Vagina (tissue), 2 donors: ENCODE measurements at regions not wholly inside any gene's neighbourhood (a gene's known extent, or its start where the extent isn't known, plus 50 kb on each side); places are given as distances from the start of the nearest gene placed in this dataset.

Experiments used
- POLR2A ChIP-seq, 2 donors: fragments of 450-650 bp; IDR thresholded peaks; one replicate each; pipeline ENCODE4 v1.6.1; 2017; ENCODE audit warnings: antibody characterized with exemption in 2 of 2, mild to moderate bottlenecking in 2 of 2, moderate library complexity in 2 of 2
- POLR2AphosphoS5 ChIP-seq, 2 donors: sonication (generic); formaldehyde crosslinking; IDR thresholded peaks; one replicate each; pipeline ENCODE4 v1.9.0; 2017; ENCODE audit warnings: antibody characterized with exemption in 2 of 2, mild to moderate bottlenecking in 2 of 2, low read depth in 1 of 2; ENCODE audit not compliant: insufficient read depth in 1 of 2
- TF ChIP-seq, protein P1 (sequence below), 3 experiments: fragments of 450-650 bp in 2 of 3; fragments of 200-600 bp in 1 of 3; sonication (generic) in 1 of 3; IDR thresholded peaks; one replicate each; pipeline ENCODE4 v1.5.1; 2017 to 2019; ENCODE audit warnings: antibody characterized with exemption in 3 of 3, mild to moderate bottlenecking in 2 of 3, moderate library complexity in 2 of 3

GRCh38 chr6:12224251-12224650 lies 65.9 kb upstream of the EDN1 start:
- TF ChIP-seq, protein P1, sequence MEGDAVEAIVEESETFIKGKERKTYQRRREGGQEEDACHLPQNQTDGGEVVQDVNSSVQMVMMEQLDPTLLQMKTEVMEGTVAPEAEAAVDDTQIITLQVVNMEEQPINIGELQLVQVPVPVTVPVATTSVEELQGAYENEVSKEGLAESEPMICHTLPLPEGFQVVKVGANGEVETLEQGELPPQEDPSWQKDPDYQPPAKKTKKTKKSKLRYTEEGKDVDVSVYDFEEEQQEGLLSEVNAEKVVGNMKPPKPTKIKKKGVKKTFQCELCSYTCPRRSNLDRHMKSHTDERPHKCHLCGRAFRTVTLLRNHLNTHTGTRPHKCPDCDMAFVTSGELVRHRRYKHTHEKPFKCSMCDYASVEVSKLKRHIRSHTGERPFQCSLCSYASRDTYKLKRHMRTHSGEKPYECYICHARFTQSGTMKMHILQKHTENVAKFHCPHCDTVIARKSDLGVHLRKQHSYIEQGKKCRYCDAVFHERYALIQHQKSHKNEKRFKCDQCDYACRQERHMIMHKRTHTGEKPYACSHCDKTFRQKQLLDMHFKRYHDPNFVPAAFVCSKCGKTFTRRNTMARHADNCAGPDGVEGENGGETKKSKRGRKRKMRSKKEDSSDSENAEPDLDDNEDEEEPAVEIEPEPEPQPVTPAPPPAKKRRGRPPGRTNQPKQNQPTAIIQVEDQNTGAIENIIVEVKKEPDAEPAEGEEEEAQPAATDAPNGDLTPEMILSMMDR (IDR thresholded peaks at IDR 0.05): no peak
- no peak for TF ChIP-seq POLR2A (IDR thresholded peaks at IDR 0.05)
- TF ChIP-seq POLR2AphosphoS5 (IDR thresholded peaks at IDR 0.05; ENCODE audit: insufficient read depth in 1 of 2, low read depth in 1 of 2): no peak
